ENCODE measurements at regions not wholly inside any gene's neighbourhood (a gene's known extent, or its start where the extent isn't known, plus 50 kb on each side); places are given as distances from the start of the nearest gene placed in this dataset.

DNA sequence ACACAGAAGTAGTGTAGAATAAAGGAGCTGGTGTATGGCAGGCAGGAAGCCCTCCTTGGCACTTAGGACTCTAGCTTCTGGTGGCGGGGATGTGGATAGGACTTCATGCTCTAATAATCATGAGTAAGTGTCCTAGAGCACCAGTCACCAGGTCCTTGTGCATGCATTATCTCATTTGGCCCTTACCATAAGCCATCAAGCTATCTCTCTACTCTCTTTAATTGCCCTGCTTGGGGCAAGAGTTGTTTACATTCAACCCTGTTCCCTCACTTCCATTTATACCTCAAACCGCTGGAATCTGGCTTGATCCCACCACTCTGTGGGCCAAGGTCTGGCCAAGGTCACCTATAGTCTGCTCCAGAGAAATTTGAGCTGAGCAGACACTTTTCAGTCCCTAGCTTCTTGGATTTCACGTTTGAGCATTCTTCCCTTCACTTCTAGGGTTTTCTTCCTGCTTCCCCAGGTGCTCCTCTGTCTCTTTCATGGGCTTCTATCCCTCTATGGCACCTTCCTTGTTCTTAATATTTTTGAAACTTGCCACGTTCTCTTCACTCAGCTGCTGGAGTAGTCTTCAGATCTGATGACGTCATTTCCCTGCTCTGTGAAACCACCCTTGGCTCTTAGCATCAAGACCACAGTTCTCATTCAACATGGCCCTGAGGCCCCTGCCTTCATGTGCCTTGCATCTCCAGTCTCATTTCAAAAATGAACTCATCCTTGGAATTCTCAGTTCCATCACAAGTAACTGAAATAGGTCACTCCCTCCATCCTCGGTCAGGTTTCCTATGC, 94.9 kb upstream of the GATA6 start:
- FAIRE-seq = no peak

DNA sequence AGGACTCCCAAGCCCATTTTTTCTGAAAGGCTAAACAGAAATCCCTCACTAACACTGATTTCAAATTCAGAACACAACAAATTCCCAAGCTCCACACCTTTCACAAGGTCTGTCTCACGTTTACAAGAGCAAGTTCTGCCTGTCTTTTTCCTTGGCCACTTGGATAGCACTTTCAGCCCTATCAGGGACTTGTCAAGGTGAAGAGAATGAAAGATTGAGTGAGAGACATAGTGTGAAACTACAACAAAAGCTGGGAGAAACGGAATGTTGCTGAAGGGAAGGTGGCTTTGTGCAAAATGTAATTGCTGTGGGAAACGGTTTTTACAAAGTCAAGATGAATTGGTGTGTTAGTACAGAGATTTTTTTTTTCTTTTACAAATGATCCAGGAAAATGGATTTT, 89.4 kb upstream of the GATA6 start:
- FAIRE-seq = no peak

DNA sequence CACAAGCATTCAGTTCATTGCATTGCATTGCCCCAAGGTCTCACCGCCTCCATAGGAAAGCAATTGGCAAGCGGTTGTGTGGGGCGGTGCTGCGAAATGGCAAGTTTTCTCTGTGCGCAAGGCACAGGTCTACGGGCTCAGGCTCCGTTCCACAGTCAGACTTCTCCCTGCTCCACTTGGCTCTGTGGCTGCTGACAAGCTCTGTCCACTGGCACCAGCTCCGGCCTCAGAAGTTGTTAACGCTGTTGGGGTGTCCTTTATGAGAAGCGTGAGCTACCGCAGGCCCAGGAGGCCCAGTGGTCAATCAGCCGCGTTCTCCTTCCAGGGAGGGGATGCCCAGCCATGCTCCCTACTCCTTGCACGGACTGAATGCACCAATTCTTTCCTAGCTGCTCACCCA, 87.0 kb upstream of the GATA6 start:
- FAIRE-seq = no peak

DNA sequence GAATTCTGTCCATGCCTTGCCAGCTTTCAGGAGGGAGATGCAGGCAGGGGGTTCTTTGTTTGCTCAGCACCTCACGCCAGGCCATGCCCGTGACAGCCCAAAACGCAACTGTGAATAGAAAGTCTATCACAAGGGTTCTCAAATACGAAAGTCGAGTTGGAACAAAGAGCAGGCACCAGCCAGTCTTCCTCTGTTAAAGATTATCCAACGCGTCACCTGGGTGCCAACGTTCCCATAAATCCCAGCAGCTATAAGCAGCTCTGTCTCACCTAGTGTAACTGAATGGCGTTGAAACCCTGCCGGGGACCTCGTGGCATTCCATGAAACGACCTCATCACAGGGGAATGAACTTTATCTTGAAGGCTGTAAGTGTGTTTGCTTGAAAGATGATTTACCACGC, 84.8 kb upstream of the GATA6 start:
- no peak for FAIRE-seq

DNA sequence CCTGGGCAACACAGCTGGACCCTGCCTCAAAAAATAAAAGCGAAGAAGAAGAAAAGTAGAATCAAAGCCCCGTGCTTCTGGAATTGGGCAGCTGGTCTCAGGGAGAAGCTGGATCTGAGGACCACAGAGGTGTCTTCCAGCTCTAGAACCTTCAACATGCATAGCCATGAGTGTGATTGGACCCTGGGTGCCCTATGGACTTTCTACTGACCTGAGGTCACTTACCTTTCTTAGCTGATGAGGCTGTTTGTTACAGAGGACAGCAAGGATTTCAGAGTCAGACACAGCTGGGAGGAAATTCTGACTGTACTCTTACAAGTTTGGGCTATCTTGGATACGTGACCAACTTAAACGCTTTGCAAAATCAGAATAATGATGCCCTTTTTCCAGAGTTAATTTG, 82.4 kb upstream of the GATA6 start:
- no peak for FAIRE-seq

DNA sequence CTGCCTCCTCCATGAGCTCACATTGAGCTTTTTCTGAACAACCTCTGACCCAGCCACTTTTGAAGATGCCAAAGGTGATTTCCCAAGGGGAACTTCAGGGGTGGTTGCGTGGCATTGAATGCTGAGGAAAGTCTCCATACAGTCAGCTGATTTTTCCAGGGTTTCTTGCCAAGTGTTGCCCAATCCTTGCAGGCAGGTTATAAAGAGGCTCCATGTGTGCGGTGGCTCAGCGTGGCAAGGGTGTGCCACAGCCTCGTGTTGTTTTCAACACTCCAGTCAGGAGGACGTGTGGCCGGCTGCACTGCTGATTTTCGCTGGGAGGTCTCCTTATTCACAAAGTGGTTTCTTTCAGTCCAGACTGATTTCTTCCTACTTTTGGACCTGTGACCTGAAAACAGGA, 81.4 kb upstream of the GATA6 start:
- no peak for FAIRE-seq

DNA sequence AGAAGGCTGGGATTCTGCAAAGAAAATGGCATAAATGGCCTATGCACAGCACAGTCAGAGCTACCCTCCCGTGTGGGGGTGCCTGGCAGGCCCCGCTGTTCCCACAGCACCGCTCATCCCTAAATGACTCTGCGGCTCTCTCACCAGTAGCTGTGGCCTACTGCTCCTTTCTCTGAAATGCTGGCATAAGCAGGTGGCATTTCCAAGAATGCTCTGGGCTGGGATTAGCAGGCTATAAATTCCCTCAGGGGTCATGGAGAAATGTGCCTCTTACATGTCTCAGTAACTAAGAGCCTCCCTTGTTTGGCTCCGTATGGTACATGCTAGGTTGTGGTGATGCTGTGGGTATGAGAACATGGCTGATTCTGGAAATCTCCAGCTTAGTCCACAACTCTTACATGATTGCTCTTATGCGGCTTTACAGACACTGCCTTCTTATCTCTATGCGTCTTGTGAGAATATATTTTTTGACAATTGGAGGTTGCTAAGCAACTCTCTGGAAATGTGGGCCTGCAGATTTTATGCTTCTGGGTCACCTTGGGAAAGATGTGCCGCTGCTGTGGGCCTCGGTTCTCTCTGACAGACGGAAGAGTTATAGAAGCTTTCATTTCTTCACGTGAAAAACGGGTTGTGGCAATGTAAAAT, 80.3 kb upstream of the GATA6 start:
- no peak for FAIRE-seq

DNA sequence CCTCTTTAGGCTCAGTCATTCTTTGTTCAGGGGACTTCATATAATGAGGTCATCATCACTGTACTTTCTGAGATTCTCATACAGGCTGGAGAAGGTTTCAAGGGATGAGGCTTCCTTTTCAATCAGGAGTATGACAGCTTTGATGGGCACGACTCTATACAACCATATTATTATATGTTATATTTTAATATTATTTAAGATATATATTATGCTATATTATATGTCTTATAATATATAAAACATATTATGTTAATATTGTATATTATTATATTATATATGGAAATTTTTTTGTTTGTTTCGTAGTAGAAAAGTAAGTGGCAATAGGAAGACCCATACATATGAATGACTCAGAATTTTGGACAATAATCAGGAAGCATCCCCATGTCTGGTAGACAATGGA, 78.0 kb upstream of the GATA6 start:
- FAIRE-seq = no peak

DNA sequence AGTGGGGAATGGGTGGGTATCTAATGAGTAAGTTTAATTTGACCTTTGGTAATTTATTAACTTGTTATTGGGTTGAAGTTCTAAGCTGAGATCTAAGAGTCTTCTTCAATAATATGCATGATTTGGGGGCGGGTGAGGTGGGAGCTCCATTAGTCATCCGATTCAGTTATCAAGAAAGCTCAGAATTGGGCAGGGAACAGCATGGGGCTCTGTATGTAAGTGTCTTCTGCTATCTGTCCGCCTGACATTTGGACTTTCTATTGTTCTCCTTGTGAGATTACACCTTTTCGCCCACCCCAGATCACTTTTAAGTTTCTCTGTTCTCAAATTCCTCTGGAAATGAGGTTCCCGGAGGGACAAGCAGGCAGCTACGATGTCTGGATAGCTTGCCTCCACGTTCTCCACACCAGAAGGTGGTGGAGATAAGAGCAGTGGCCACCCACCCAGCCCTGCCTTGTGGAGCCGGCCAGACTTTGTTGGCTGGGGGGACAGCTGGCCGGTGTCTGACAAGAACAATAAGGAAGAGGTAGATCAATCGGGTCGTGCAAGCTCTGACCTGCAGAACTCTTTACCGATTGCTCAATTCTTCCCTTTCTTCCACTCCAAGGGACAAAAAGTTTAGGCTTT, 75.5 kb upstream of the GATA6 start:
- FAIRE-seq = no peak

DNA sequence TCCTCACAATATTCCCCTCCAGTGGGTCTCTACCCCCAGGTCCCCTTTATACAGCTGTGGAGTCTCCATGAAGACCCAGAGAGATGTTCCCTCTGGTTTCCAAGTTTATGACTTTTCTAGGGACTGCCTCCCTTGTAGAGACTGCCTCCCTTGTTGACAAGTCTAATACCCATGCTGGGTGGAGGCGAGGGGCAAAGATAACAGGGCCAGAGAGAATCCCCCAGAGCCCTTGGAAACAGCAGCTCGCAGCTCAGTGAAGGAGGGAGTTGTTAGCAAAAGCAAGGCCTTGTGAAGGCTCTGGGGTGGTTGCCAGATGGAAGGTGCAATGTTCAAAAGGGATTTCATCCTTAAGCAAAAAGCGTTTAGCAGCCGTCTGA, 75.0 kb upstream of the GATA6 start:
- FAIRE-seq = no peak

DNA sequence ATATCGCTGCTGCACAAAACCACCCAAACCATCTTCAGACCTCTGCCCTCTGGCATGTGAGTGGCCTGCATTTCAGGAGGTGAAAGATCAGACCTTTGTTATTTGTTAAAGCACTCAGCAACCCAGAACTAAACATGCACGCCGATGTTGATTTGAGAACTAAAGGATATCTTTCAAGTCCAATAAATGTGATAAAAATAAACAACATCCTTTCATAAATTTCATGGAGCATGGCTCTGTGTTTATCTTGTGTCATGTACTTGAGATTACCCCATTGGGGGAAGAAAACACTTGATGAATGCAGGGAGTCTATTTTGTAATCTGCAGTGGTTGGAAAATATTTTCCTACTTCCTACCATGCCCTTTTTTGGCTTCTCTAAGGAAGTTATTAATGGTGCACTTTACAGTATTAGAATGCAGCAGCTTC, 70.8 kb upstream of the GATA6 start:
- FAIRE-seq = no peak

DNA sequence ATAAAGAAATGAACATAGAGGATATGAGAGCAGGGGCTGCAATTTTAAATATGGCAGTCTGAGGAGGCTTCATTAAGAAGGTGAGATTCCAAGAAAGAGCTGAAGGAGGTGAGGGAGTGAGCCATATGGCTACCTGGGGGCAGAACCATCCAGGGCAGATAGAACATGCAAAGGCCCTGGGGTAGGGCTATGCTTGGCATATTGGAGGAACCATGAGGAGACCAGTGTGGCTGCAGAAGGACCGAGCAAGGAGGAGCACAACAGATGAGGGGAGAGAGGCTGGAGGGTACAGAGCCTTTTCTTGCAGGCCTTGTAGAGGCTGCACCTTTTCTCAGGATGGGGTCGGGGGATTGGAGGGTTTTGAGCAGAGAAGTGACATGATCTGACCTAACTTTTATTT, 69.5 kb upstream of the GATA6 start:
- FAIRE-seq = no peak

DNA sequence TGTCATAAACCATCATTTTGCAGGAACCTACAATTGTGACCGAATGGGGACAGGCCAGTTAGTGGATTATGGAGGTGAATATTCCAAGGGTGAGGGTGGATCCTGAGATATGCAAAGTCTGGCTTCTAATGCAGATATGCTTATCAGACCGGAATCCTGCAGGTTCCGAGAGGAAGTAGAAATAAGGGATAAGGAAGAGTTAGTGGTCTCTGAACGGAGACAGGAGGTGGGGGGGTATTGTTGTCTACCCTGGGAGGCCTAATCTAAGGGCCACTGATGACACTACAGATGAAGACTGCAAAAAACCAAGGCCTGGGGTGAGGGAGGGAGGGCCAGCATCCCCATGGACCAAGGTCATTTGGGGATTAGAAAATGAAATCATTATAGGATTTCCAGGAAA, 67.7 kb upstream of the GATA6 start:
- FAIRE-seq = no peak

DNA sequence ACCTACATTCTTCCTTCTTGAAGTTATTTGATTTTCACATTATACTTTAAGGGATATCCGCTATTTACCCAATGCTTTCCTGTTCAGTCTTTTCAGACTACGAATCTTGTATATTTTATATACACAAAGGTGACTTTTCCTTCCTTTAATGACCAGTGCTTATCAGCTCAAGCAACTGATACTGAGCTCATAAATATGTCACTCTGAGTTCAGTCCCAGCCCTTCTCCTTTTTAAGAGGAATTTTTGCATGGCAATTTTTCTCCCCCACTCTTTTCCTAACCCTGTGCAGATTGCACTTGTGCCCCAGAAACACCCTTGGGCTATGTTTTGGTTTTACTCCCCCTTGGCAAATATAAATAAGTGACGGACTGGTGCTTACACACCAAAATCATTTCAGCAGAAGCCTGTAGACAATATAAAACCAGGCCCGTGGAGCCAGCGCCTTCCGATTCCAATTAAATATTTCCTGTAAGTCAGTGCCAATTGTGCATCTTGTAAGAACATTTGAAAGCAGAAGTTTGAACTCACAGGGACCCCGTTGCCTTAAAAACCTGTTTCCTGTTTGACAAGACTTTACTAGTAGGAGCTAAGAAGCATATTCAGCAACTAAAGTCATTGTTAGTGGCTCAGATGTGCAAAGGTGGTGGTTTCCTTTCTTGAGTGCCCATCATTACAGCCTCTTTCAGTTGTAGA, 66.3 kb upstream of the GATA6 start:
- no peak for FAIRE-seq

DNA sequence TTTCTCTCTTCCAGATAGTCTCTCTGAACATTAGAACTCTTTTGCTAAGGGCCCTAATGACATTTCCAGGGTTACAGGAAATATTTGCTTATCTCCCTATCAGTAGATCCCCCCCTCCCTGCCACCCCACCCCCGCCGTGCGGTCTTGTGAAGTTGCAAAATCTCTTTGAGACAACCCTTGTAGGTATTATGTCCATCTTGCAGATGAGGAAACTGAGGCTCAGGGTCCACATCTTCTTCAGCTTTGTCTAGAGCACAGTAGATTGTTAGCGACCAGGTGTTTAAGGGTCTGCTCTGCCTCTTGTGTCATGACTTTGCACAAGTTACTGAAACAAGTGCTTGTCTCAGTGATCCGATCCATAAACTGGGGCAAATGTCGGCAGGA, 65.8 kb upstream of the GATA6 start:
- no peak for FAIRE-seq

DNA sequence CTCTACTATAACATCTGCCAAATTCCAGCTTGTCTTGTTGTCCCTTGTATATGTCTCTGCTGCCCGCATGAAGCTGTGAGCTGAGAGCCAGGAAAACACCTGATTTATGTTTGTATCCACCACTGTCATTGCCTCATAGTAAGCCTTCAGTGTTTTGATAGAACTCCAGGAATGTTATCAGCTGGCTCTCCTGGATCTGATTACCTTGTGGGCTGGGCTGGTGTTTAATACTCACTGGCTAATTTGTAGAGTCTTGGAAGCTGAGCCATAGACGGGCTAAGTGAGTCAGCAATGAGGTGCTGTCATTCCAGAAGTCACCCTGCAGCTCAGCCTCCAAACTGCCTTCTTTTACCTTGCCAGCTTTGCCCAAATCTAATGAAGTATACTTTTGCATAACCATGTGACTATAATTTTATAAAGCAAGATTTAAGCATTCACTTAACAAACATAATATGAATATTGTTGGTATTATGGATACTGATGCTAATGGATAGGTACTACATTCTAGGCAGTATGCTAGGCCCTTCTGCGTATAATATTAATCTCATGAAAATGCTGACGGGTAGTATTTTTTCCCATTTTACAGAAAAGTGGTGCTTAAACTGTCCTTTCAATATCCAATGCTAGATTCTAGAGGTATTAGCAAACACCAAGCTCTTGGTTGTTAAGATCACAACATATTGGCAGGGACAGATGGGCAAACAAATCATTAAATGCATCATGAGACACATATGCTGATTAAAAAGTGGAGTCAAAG, 62.7 kb upstream of the GATA6 start:
- FAIRE-seq = no peak

DNA sequence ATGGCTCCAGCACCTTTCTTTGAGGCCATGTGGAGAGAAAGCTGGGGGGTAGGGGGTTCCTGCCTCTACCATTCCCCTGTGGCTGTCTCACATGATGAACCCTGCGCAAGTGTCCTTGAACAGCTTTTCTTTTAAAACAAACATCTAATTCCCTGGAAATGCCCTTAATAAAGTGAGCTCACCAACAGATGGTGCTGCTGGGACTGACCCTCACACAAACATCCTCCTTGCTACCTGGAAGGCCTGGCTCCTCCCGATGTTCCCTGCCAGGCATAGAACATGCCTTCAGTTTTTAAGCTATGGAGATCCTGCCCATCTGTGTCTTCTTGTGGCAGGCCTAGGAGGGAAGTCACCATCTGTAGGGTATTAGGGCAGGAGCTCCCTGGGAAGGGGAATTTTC, 60.7 kb upstream of the GATA6 start:
- no peak for FAIRE-seq

DNA sequence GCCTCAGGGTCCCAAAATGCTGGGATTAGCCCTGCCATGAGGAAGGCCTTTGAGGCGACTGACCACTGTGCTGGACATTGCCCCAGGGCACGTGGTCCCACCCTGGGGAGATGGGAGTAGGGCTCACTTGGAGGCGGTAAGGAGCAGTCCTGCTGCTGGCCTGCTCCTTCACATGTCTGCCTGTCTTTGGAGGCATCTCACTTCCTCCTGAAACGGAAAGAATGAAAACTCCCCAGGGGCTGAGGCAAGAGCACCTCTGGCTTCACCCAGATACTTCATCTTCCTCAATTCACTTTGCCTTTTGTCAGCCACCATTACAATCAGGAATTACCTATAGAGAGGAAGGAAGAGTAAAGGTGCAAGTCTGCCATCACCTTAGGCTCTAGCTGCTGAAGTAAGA, 59.9 kb upstream of the GATA6 start:
- no peak for FAIRE-seq

DNA sequence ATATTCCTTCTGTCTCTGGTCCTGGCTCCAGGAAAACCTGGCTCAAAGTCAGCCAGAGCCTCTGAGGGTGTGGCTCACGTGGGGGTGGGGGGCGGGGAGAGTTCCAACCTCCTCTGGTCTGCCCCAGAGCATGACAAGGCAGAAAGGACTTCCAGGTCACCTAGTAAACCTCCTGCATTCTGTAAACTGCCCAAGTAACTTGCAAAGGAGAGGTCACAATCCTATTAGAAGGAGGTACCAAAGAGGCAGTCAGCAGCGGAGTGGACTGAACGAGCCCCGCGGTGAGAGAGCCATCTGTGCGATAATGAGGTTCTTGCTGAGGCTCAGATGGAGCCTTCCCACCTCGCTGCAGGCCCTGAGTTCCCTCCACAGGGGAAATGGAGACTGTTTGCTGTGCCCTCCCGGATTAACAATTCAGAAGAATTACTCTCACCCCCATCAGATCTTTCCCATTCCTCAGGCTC, 58.9 kb upstream of the GATA6 start:
- FAIRE-seq = no peak

DNA sequence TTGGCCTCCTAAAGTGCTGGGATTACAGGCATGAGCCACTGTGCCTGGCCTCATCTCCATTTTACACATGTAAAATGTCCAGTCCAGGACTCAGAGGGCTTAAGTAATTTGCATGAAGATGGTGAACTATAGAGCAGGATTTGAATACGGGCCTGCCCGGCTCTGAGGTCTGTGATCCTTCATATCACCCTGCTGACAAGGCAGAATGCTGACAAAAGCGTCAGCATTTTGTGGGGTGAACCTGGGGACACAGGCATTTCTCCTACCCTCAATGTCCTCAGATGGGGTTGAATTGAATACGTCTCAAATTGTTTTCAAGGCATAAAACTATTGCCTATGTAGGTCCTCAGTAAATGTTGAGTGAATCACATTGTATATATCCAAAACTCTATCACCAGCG, 57.2 kb upstream of the GATA6 start:
- FAIRE-seq = no peak

DNA sequence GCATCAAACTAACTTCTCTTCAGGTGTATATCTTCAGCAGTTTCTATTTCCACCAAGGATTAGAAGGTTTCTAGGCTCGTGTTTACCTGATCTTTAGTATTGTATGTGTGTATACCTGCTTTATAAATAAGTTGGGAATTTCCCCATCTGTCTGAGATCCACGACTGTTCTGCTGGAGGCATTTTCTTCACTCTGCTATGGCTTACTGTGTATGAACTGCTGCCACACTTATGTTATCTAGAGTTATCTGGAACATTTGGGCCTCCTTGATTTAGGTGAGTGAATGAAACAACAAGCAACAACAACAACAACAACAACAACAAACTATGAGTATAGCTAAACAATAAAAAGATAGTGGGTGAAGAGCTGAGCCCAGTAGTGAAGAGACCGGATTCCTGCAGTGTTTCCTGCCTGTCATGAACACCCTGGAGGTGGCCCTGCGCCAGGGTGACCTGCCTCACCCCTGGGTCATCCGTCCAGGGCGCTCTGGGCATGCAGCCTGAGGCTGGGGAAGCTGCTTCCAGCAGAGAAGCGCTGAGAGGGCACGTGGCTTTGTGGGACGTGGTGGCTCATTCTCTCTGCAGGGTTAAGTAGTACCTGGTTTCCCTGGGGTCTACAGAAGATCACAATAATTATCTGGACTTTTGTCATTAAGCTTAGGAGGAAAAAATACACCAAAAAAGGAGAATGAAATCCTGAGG, 56.1 kb upstream of the GATA6 start:
- FAIRE-seq = no peak
